ENCODE measurements at regions not wholly inside any gene's neighbourhood (a gene's known extent, or its start where the extent isn't known, plus 50 kb on each side); places are given as distances from the start of the nearest gene placed in this dataset.

DNA sequence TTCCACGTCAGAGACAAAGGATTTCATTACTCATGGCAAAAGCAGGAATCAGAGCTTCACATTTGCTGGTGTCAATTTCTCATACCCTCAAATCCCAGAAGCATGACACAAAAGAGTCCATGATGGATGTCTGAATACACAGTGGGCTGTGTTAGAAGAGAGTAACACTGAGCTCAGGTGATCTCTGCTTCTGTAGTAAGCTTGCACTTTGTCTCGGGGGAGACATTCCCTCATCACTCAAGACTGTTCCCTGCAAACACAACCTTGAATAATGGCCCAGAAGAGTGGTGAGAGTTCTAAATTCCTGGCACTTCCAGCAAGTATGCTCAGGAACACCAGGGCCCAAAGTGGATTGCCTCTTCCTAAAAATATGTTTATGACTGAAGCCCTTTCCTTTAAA lies 1787.2 kb upstream of the SEL1L start:
- TF ChIP-seq EZH2 (IDR thresholded peaks at IDR 0.05; ENCODE audit: borderline replicate concordance, low read length), result no peak
- TF ChIP-seq, protein P1, sequence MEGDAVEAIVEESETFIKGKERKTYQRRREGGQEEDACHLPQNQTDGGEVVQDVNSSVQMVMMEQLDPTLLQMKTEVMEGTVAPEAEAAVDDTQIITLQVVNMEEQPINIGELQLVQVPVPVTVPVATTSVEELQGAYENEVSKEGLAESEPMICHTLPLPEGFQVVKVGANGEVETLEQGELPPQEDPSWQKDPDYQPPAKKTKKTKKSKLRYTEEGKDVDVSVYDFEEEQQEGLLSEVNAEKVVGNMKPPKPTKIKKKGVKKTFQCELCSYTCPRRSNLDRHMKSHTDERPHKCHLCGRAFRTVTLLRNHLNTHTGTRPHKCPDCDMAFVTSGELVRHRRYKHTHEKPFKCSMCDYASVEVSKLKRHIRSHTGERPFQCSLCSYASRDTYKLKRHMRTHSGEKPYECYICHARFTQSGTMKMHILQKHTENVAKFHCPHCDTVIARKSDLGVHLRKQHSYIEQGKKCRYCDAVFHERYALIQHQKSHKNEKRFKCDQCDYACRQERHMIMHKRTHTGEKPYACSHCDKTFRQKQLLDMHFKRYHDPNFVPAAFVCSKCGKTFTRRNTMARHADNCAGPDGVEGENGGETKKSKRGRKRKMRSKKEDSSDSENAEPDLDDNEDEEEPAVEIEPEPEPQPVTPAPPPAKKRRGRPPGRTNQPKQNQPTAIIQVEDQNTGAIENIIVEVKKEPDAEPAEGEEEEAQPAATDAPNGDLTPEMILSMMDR (IDR thresholded peaks at IDR 0.05; ENCODE audit: low read length), result no peak
